ENCODE measurements at regions not wholly inside any gene's neighbourhood (a gene's known extent, or its start where the extent isn't known, plus 50 kb on each side); places are given as distances from the start of the nearest gene placed in this dataset.

DNA sequence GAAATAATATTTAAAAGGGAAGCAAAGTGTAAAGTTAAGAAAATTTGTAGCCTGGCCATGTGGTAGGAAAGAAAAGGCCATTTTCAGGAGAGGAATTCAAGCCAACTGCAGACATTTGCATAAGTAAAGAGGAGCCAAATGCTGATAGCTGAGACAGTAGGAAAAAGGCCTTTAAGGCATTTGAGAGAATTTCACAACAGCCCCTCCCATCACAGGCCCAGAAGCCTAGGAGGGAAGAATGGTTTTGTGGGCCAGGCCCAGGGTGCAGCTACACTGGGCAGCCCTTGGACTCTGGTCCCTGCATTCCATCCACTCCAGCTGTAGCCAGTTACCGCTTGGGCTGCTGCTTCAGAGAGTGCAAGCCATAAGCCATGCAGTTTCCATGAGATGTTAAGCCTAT is 1556.8 kb downstream of the EFNA5 start:
- DNase-seq: no peak
- H3K27me3 Mint-ChIP-seq (ENCODE audit: low read depth in 3 of 3): peaks cover 0 to 2% (median 0%) of the 10 kb centered on the region in 3 donors
- H3K27ac Mint-ChIP-seq: no peak overlapping the region
- no peaks in the 10 kb centered on the region for H3K4me1 Mint-ChIP-seq
- peaks cover 0 to 16% (median 1%) of the 10 kb centered on the region in 6 donors for H3K9me3 Mint-ChIP-seq
- no peaks in the 10 kb centered on the region for H3K36me3 Mint-ChIP-seq
- H3K4me3 Mint-ChIP-seq: no peak overlapping the region

DNA sequence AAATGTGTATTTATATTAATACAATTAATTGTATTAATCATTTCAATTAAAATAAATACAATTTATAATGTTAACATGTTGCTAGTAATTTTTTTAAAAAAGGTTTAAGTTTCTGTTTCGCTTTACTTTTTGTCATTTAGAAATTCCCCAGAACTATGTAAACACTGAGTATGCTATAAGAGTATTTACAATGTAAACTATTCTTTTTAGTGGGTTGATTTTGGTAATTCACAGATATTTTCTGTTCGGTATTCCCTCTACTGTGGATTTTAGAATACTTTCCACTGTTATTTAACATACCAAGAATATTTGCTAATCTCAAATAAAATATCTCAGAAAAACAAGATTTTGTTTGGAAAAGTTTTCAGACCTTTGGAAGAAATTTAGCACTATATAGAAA is 1564.4 kb downstream of the EFNA5 start:
- no peaks in the 10 kb centered on the region for H3K36me3 Mint-ChIP-seq
- no peak overlapping the region for H3K4me3 Mint-ChIP-seq
- peaks cover 0 to 7% (median 1%) of the 10 kb centered on the region in 6 donors for H3K9me3 Mint-ChIP-seq
- H3K27me3 Mint-ChIP-seq (ENCODE audit: low read depth in 3 of 3): peaks cover 0 to under 1% (median 0%) of the 10 kb centered on the region in 3 donors
- DNase-seq: no peak
- H3K27ac Mint-ChIP-seq: no peak overlapping the region
- no peaks in the 10 kb centered on the region for H3K4me1 Mint-ChIP-seq

DNA sequence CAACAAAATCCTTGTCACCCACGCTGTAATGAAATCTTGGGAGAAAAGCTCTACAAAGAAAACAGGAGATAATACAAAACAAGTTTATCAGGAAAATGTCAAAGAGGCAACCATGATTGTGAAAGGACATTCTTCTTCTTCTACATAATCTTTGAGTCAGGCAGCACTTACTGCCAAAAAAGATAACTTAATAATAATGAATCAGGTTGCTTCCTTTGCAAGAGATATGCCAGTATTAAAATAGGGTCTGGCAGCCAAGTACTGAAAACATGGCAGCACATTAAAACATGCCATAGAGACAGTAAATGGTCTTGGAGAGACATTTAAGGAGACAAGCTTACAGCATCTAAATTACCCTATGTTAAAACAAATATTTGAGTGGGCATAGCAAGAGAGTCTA is 1573.4 kb downstream of the EFNA5 start:
- DNase-seq: no peak
- H3K36me3 Mint-ChIP-seq: no peaks in the 10 kb centered on the region
- no peaks in the 10 kb centered on the region for H3K27me3 Mint-ChIP-seq (ENCODE audit: low read depth in 3 of 3)
- no peak overlapping the region for H3K27ac Mint-ChIP-seq
- H3K4me1 Mint-ChIP-seq: no peaks in the 10 kb centered on the region
- peaks cover 2 to 23% (median 10%) of the 10 kb centered on the region in 6 donors for H3K9me3 Mint-ChIP-seq
- H3K4me3 Mint-ChIP-seq: no peak overlapping the region

DNA sequence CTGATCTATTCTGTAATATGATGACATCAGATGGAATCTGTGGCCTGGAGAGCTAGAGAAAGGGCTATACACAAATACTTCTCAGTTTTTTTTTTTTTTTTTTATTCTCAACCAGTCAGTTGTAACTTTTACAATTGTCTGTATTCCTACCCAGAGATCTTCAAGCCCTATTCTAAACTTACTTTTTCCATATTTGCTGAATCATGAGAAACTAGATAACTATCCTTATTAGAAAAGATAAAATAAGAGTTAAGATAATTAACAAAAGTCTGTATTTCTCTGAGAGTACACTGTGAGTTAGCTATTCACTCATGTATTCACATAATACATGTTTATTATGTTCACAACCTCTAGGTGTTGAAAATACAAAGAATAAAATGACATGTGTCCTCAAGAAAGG is 1575.9 kb downstream of the EFNA5 start:
- no peaks in the 10 kb centered on the region for H3K36me3 Mint-ChIP-seq
- H3K27ac Mint-ChIP-seq: no peak overlapping the region
- no peak overlapping the region for H3K4me3 Mint-ChIP-seq
- peaks cover under 1 to 21% (median 7%) of the 10 kb centered on the region in 6 donors for H3K9me3 Mint-ChIP-seq
- no peaks in the 10 kb centered on the region for H3K27me3 Mint-ChIP-seq (ENCODE audit: low read depth in 3 of 3)
- no peaks in the 10 kb centered on the region for H3K4me1 Mint-ChIP-seq
- DNase-seq: no peak

DNA sequence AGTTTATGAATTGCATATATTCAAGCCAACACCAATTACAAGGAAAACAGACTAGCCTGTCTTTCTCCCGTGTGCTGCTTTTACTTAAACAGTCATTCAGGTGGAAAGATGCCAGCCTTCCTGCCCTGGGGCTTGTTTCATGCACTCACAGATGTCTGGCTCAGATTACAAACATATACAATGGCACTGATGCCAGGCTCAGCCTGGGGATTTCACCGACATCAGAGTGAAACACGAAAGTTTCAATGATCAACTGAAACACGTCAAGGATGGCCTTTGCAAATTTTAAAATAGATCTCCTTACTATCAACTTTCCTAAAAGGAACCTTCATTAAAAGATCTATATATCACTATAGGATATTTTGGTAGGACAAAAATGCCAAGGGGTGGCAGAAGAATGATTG is 1576.5 kb downstream of the EFNA5 start:
- H3K27ac Mint-ChIP-seq: no peak overlapping the region

DNA sequence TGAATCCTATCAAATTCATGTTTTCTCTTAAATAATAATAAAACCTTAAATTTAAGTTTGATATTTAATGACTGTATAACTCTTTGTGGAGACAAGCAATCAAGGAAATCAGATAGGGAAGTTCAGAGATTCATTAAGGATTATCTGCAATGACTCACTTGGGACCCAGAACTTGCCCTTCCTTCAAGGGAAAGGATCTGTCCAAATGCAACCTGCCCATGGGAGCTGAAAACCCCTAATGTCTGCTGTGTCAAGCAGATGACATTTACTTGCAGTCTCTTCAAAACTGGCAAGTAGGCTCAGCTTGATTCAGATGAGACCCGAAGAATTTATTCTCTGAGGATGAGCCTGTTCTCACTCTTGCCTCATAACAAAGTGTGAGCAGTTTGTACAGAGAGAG is 1577.6 kb downstream of the EFNA5 start:
- no peak overlapping the region for H3K4me3 Mint-ChIP-seq
- no peaks in the 10 kb centered on the region for H3K27me3 Mint-ChIP-seq (ENCODE audit: low read depth in 3 of 3)
- H3K36me3 Mint-ChIP-seq: no peaks in the 10 kb centered on the region
- peaks cover 0 to 16% (median 7%) of the 10 kb centered on the region in 6 donors for H3K9me3 Mint-ChIP-seq
- DNase-seq: no peak
- no peaks in the 10 kb centered on the region for H3K4me1 Mint-ChIP-seq
- no peak overlapping the region for H3K27ac Mint-ChIP-seq

More for the DNA sequence above, 1576.5 kb downstream of the EFNA5 start:
- H3K27me3 Mint-ChIP-seq (ENCODE audit: low read depth in 3 of 3): no peaks in the 10 kb centered on the region
- no peak overlapping the region for H3K4me3 Mint-ChIP-seq
- H3K9me3 Mint-ChIP-seq: peaks cover 0 to 22% (median 9%) of the 10 kb centered on the region in 6 donors
- H3K4me1 Mint-ChIP-seq: no peaks in the 10 kb centered on the region
- no peaks in the 10 kb centered on the region for H3K36me3 Mint-ChIP-seq
- DNase-seq: no peak

GRCh38 chr5:106092455-106092854 is 1578.3 kb downstream of the EFNA5 start:
- Mint-ChIP-seq H3K36me3 (no peaks in the 10 kb centered on the region), H3K4me1 (no peaks in the 10 kb centered on the region), H3K4me3 (no peak overlapping the region), H3K9me3 (peaks cover 0 to 16% (median 7%) of the 10 kb centered on the region in 6 donors), H3K27me3 (ENCODE audit: low read depth in 3 of 3) (no peaks in the 10 kb centered on the region), H3K27ac (no peak overlapping the region)
- DNase-seq: no peak

GRCh38 chr5:106089073-106089472 is 1581.7 kb downstream of the EFNA5 start:
- no peaks in the 10 kb centered on the region for H3K4me1 Mint-ChIP-seq
- H3K36me3 Mint-ChIP-seq: no peaks in the 10 kb centered on the region
- H3K27ac Mint-ChIP-seq: no peak overlapping the region
- no peaks in the 10 kb centered on the region for H3K27me3 Mint-ChIP-seq (ENCODE audit: low read depth in 3 of 3)
- H3K9me3 Mint-ChIP-seq: peaks cover 0 to 7% (median 4%) of the 10 kb centered on the region in 6 donors
- no peak for DNase-seq
- no peak overlapping the region for H3K4me3 Mint-ChIP-seq

GRCh38 chr5:106088462-106088861 is 1582.3 kb downstream of the EFNA5 start:
- Mint-ChIP-seq H3K27me3 (ENCODE audit: low read depth in 3 of 3) (no peaks in the 10 kb centered on the region), H3K4me3 (no peak overlapping the region), H3K4me1 (no peaks in the 10 kb centered on the region), H3K9me3 (peaks cover 0 to 7% (median 4%) of the 10 kb centered on the region in 6 donors), H3K36me3 (no peaks in the 10 kb centered on the region), H3K27ac (no peak overlapping the region)
- no peak for DNase-seq

- DNase-seq: no peak
- Mint-ChIP-seq H3K4me3 (no peak overlapping the region), H3K27ac (no peak overlapping the region), H3K27me3 (ENCODE audit: low read depth in 3 of 3) (no peaks in the 10 kb centered on the region), H3K36me3 (no peaks in the 10 kb centered on the region), H3K4me1 (no peaks in the 10 kb centered on the region), H3K9me3 (peaks cover 0 to 7% (median 4%) of the 10 kb centered on the region in 6 donors)
Measured at GRCh38 chr5:106086352-106086751, 1584.4 kb downstream of the EFNA5 start.

DNA sequence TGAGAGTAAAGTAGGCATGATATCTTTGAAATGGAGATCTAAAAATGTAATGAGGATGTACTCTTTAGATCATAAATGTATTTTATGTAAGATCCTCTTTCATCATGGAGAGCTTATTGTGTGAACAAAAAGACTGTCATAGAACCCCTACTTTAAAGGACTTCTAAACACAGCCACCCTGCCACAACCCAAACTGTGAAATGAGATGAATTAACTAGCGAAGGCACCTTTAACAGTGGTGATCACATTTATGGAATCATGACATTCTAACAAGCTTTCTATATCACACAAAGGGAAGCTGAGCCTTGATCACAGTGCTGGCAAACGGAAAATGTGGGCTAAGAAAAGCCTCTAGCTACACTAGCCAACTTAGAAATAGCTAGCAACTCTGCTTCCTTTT is 1585.2 kb downstream of the EFNA5 start:
- Mint-ChIP-seq H3K4me3 (no peak overlapping the region), H3K36me3 (no peaks in the 10 kb centered on the region), H3K27me3 (ENCODE audit: low read depth in 3 of 3) (no peaks in the 10 kb centered on the region), H3K27ac (no peak overlapping the region), H3K4me1 (no peaks in the 10 kb centered on the region), H3K9me3 (peaks cover 0 to 7% (median 4%) of the 10 kb centered on the region in 6 donors)
- DNase-seq: no peak

DNA sequence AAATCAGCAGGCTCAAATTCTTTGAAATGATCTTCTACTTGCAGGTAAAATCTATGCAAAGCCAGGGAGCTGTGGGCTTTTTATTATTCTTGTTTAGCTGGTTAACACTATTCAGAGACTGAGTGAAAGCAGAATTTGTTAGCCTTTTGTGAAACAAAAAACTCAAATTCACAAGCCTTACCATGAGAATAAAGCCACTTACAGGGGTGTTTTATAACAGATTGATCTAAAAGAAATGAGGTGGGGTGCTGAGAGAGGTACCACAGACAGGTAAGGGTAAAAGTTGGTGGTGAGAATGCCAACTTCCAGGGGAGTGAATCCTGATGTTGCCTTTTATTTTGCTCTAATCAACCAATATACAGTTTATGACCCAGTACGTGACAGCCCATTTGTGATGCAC is 1585.6 kb downstream of the EFNA5 start:
- H3K27me3 Mint-ChIP-seq (ENCODE audit: low read depth in 3 of 3): no peaks in the 10 kb centered on the region
- H3K36me3 Mint-ChIP-seq: no peaks in the 10 kb centered on the region
- no peak for DNase-seq
- H3K9me3 Mint-ChIP-seq: peaks cover 0 to 7% (median 4%) of the 10 kb centered on the region in 6 donors
- no peak overlapping the region for H3K4me3 Mint-ChIP-seq
- no peaks in the 10 kb centered on the region for H3K4me1 Mint-ChIP-seq
- H3K27ac Mint-ChIP-seq: no peak overlapping the region

DNA sequence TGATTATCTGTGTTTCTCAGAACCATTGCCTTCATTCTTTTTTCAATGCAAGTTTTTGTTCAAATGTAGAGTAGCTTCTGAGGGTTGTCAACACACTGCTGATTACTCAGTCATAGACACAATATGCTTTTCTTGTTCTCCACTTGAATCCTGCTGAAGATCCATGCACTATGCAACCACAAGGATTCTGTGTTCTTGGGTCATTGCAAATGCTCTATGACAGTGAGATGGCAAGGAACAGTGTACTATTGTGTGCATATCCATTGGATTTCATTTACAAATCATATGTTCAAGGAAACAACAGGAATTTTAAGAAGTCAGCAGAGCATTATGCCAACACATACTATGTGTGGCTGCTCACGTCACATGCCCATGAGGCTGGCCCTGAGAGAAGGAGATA is 1590.2 kb downstream of the EFNA5 start:
- Mint-ChIP-seq H3K27me3 (ENCODE audit: low read depth in 3 of 3) (peaks cover 0 to 2% (median 0%) of the 10 kb centered on the region in 3 donors), H3K27ac (no peak overlapping the region), H3K4me1 (no peaks in the 10 kb centered on the region), H3K36me3 (no peaks in the 10 kb centered on the region), H3K4me3 (no peak overlapping the region), H3K9me3 (peaks cover 0 to 1% (median 0%) of the 10 kb centered on the region in 6 donors)
- no peak for DNase-seq

- Mint-ChIP-seq H3K4me1 (no peaks in the 10 kb centered on the region), H3K36me3 (no peaks in the 10 kb centered on the region)
Measured at GRCh38 chr5:106076655-106077054, 1594.1 kb downstream of the EFNA5 start.

GRCh38 chr5:106072208-106072607 is 1598.5 kb downstream of the EFNA5 start:
- Mint-ChIP-seq H3K27ac (no peak overlapping the region), H3K27me3 (ENCODE audit: low read depth in 3 of 3) (no peaks in the 10 kb centered on the region)
- no peak for DNase-seq

More at GRCh38 chr5:106076655-106077054, 1594.1 kb downstream of the EFNA5 start:
- H3K4me3 Mint-ChIP-seq: no peak overlapping the region
- peaks cover 0 to 1% (median 0%) of the 10 kb centered on the region in 6 donors for H3K9me3 Mint-ChIP-seq
- DNase-seq: no peak
- peaks cover 0 to 2% (median 0%) of the 10 kb centered on the region in 3 donors for H3K27me3 Mint-ChIP-seq (ENCODE audit: low read depth in 3 of 3)
- no peak overlapping the region for H3K27ac Mint-ChIP-seq

More at GRCh38 chr5:106072208-106072607, 1598.5 kb downstream of the EFNA5 start:
- Mint-ChIP-seq H3K4me1 (no peaks in the 10 kb centered on the region), H3K4me3 (no peak overlapping the region), H3K36me3 (no peaks in the 10 kb centered on the region), H3K9me3 (peaks cover 0 to 19% (median 6%) of the 10 kb centered on the region in 6 donors)
